ENCODE measurements at regions not wholly inside any gene's neighbourhood (a gene's known extent, or its start where the extent isn't known, plus 50 kb on each side); places are given as distances from the start of the nearest gene placed in this dataset.

DNA sequence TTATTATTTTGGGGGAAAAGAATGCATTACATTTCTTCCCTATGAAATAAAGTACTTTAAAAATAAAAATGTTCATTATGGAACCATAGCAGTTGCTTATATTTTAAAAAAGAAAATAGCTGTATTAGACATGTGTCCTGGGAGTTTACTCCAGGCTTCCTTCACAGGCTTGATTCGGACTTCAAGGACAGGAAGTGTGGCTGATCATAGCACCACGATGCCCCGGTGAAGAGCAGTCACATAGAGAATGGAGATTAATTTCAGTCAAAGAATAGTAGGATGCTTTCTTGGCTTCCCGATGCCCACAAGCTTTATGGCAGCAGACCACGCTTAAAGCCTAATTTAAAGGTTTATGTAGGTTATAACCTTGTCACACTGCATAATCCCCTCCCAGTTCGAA lies 125.1 kb downstream of the NPIPB5 start:
- TF ChIP-seq, protein P1, sequence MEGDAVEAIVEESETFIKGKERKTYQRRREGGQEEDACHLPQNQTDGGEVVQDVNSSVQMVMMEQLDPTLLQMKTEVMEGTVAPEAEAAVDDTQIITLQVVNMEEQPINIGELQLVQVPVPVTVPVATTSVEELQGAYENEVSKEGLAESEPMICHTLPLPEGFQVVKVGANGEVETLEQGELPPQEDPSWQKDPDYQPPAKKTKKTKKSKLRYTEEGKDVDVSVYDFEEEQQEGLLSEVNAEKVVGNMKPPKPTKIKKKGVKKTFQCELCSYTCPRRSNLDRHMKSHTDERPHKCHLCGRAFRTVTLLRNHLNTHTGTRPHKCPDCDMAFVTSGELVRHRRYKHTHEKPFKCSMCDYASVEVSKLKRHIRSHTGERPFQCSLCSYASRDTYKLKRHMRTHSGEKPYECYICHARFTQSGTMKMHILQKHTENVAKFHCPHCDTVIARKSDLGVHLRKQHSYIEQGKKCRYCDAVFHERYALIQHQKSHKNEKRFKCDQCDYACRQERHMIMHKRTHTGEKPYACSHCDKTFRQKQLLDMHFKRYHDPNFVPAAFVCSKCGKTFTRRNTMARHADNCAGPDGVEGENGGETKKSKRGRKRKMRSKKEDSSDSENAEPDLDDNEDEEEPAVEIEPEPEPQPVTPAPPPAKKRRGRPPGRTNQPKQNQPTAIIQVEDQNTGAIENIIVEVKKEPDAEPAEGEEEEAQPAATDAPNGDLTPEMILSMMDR (IDR thresholded peaks at IDR 0.05): no peak
- TF ChIP-seq POLR2A (IDR thresholded peaks at IDR 0.05): no peak
